ENCODE measurements at regions not wholly inside any gene's neighbourhood (a gene's known extent, or its start where the extent isn't known, plus 50 kb on each side); places are given as distances from the start of the nearest gene placed in this dataset.

DNA sequence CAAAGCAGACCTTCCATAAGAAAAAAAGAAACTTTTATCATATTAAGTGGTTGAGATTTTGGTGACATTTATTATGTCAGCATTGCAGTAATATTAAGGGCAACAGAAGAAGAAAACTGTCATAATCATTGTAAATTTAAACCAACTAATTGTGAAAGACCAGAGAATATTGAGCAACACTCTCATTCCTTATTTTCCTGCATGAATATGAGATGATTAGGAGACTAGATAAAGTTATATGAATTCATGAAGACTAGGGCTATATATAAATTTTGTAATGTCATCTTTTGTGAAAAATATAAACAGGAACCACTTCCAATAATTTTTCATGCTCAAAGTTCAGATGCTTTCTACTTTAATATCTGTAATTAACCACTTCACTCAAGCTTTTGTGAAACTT lies 974.5 kb upstream of the CDH10 start:
- TF ChIP-seq, protein P1, sequence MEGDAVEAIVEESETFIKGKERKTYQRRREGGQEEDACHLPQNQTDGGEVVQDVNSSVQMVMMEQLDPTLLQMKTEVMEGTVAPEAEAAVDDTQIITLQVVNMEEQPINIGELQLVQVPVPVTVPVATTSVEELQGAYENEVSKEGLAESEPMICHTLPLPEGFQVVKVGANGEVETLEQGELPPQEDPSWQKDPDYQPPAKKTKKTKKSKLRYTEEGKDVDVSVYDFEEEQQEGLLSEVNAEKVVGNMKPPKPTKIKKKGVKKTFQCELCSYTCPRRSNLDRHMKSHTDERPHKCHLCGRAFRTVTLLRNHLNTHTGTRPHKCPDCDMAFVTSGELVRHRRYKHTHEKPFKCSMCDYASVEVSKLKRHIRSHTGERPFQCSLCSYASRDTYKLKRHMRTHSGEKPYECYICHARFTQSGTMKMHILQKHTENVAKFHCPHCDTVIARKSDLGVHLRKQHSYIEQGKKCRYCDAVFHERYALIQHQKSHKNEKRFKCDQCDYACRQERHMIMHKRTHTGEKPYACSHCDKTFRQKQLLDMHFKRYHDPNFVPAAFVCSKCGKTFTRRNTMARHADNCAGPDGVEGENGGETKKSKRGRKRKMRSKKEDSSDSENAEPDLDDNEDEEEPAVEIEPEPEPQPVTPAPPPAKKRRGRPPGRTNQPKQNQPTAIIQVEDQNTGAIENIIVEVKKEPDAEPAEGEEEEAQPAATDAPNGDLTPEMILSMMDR (IDR thresholded peaks at IDR 0.05): no peak

DNA sequence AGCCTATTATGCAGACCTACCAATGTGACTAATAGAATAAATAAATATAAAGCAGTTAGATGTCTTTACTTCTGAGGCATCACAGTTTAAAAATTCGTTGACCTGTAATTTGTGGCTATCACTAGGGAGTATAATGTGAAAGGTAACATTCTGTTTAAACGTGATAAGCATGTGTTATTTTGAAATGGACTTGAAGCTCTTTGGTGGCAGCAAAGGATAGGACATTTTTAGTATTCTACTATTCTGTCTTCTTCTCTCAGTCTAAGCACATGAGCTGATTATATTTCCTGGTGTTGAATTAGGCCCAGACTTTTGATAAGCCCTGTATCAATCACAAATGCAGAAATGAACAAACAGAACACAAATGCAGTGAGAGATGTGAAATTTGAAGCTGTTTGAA lies 974.0 kb upstream of the CDH10 start:
- TF ChIP-seq, protein P1 (IDR thresholded peaks at IDR 0.05): no peak

DNA sequence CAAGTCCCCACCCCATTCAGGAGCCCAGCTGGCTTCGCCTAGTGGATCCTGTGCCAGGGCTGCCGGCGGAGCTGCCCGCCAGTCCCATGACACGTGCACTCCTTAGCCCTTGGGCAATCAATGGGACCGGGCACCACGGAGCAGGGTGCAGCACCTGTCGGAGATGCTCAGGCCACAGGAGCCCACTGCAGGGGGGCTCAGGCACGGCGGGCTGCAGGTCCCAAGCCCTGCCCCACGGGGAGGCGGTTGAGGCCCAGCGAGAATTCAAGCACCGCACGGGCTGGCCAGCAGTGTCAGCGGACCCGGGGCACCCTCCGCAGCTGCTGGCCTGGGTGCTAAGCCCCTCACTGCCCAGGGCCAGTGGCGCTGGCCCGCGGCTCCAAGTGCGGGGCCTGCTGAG lies 969.7 kb upstream of the CDH10 start:
- TF ChIP-seq, protein P1 (IDR thresholded peaks at IDR 0.05): no peak

DNA sequence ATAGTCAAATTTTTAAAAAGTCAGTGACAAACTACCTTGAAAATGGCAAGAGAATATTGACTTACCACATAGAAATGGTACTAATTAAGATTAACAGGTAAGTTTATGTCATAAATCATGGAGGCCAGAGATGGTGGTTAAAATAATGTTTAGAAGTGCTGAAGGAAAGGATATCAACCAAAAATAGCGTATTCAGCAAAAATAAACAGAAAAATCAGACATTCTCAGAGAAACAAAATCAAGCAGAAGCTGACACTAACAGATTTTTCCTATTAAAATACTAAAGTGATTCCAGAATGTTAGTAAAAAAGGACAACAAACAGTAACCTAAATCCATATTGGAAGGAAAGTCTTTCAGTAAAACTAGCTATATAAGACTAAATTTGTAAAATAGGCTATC lies 959.9 kb upstream of the CDH10 start:
- TF ChIP-seq, protein P1 (IDR thresholded peaks at IDR 0.05): no peak

DNA sequence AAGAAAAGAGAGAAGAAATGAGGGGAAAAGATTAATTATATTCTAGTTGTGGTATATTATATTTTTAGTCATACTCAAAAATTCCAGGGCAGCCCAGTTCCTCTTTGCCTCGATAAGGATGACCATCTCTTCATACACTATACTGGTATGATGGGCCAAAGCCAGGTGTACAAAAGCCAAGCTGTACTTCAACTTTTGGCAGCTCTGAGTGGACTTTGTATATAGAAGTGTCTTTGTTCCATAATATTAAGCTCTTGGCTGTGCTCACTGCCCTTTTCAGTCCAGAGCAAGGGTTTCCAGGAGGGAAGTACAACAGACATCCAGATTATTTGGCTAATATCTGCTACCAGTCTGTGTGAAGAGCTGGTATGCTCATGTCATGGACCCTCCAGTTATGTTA lies 934.3 kb upstream of the CDH10 start:
- TF ChIP-seq, protein P1 (IDR thresholded peaks at IDR 0.05): no peak

DNA sequence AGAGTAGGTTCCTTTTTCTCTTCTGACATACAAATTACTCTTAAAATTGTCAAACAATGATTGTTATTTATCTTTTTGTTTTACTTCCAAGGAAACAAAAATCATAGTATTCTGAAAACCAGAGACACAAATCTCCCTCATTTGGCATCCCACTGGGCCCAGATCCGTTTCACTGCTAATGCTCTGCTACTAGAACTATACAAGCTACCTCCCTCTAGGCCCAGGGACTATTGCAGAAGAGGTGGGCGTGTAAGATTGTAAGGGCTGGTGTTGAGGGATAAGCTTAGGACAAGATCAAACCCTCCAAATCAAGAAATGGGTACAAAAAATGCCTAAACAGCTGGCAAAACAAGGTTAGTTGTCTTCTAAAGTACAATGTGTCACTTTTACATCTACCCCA lies 928.9 kb upstream of the CDH10 start:
- TF ChIP-seq, protein P1 (IDR thresholded peaks at IDR 0.05): no peak

DNA sequence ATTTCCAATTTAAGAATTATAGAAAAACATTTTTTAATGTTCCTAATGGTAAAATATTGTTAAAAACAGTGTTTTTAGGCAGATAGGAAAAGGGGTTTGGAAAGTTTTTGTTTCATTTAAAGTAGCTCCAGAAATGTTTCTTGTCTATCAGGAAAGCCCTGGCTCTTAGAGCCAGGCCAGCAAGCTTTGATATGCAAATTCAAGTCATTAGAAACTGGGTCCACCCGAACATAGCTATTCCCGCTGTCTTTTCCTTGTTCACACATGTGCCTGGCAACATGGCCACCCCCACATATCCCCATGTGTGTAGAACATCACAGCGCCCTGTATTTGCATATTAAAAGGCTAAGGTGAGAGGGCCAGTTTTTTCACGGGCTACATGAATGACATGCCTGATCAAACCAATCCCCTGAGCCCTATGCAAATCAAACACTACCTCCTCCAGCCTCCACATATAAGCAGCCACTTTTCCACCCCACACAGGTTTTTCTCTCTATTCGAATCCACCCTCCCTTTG lies 925.3 kb upstream of the CDH10 start:
- TF ChIP-seq, protein P1 (IDR thresholded peaks at IDR 0.05): no peak

DNA sequence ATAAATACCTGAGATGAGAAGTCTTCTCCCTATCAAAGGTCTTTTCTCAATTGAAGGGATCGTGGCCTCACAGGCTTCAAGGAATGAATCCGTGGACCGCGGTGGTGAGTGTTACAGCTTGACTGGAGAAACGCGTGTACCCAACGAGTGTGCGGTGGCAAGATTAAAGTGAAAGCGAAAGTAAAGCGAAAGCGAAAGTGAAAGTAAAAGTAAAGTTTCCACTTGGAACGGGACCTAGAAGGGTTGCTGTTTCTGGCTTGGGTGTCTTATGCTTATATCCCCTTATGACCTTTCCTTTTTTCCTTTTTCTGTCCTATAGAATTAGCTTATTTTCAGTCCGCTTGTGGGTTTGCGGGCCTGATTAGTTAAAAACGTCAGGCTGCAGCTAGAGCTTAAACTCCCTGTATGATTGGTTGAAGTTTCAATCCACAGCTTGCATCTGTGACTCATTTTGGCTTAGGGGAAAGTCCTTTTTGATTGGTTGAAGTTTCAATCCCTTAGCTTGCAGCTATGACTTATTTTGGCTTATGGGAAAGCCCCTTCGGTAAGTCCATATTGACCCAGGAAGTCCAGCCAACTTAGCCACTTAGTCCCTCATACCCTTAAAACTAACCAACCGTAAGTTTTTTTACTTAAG lies 924.3 kb upstream of the CDH10 start:
- TF ChIP-seq, protein P1 (IDR thresholded peaks at IDR 0.05): no peak

Data from LNCAP (cell line).